Stromal cell of bone marrow (primary cell): ENCODE measurements at regions not wholly inside any gene's neighbourhood (a gene's known extent, or its start where the extent isn't known, plus 50 kb on each side); places are given as distances from the start of the nearest gene placed in this dataset.

Experiments
- DNase-seq: peaks from one replicate; pipeline ENCODE4 v3.0.0-alpha.2; 2012; ENCODE audit warnings: low read depth

GRCh38 chr5:117220730-117221129 lies 646.1 kb upstream of the SEMA6A start:
- DNase-seq: no peak

GRCh38 chr5:117218789-117219188 lies 644.2 kb upstream of the SEMA6A start:
- no peak for DNase-seq

- no peak for DNase-seq
Measured at GRCh38 chr5:117212866-117213265, 638.2 kb upstream of the SEMA6A start.

GRCh38 chr5:117210796-117211195 lies 636.2 kb upstream of the SEMA6A start:
- no peak for DNase-seq

GRCh38 chr5:117209479-117209878 lies 634.9 kb upstream of the SEMA6A start:
- DNase-seq: no peak

GRCh38 chr5:117207088-117207668 lies 632.6 kb upstream of the SEMA6A start:
- no peak for DNase-seq

- no peak for DNase-seq
Measured at GRCh38 chr5:117205894-117206293, 631.3 kb upstream of the SEMA6A start.

- no peak for DNase-seq
Measured at GRCh38 chr5:117204926-117205869, 630.6 kb upstream of the SEMA6A start.

- no peak for DNase-seq
Measured at GRCh38 chr5:117204404-117204803, 629.8 kb upstream of the SEMA6A start.

- DNase-seq: no peak
Measured at GRCh38 chr5:117203584-117203983, 629.0 kb upstream of the SEMA6A start.

GRCh38 chr5:117201001-117201400 lies 626.4 kb upstream of the SEMA6A start:
- DNase-seq: no peak

- DNase-seq: no peak
Measured at GRCh38 chr5:117195076-117195475, 620.5 kb upstream of the SEMA6A start.

- no peak for DNase-seq
Measured at GRCh38 chr5:117191251-117191650, 616.6 kb upstream of the SEMA6A start.

- no peak for DNase-seq
Measured at GRCh38 chr5:117189784-117190183, 615.2 kb upstream of the SEMA6A start.

GRCh38 chr5:117188211-117188610 lies 613.6 kb upstream of the SEMA6A start:
- DNase-seq: no peak

- no peak for DNase-seq
Measured at GRCh38 chr5:117186751-117187150, 612.1 kb upstream of the SEMA6A start.

- no peak for DNase-seq
Measured at GRCh38 chr5:117183326-117183725, 608.7 kb upstream of the SEMA6A start.

- DNase-seq: no peak
Measured at GRCh38 chr5:117182104-117182503, 607.5 kb upstream of the SEMA6A start.

GRCh38 chr5:117177302-117177701 lies 602.7 kb upstream of the SEMA6A start:
- no peak for DNase-seq

GRCh38 chr5:117165068-117165467 lies 590.4 kb upstream of the SEMA6A start:
- no peak for DNase-seq

- no peak for DNase-seq
Measured at GRCh38 chr5:117161718-117162335, 587.2 kb upstream of the SEMA6A start.

GRCh38 chr5:117160391-117160790 lies 585.8 kb upstream of the SEMA6A start:
- no peak for DNase-seq

GRCh38 chr5:117149312-117149711 lies 574.7 kb upstream of the SEMA6A start:
- DNase-seq: no peak
